ENCODE measurements at regions not wholly inside any gene's neighbourhood (a gene's known extent, or its start where the extent isn't known, plus 50 kb on each side); places are given as distances from the start of the nearest gene placed in this dataset.
"Not testable (repeated sequence)": the region's sequence is repeated elsewhere in the genome, so short reads cannot be mapped to it uniquely, and the experiment has no call there.

DNA sequence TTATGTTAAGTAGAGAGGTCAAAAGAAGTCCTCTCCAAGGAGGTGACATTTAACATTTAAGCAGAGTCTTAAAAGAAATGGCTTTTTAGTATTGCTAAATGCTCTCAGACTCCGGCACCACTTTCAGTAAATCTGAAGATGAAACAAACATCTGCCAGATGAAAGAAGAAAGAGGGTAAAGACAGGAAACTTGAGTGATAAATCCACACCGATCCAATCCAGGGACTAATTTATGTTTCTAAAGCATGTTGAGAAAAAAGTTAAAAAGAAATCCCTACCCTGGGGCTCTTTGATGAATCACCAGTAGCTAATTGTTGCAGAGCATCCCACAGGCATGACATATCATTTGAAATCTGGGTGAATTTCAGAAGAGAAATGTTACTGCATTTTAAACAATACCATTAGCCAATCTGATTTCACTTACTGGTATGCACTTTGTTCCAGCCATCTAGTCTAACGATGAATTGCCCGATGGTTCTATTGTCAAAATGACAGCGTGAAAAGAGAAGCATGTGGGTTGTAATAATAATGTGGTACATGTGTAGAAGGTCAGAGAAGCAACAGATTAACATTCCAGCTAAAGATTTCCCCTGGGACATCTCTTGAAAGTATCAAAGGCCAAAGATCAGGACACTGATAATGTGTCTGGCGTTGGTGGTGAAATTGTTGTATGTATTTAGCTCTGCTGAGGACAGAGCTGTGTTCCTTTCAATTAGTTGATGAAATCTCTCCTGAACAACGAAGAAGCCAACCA, 485.7 kb downstream of the CSNK1G3 start:
- Histone ChIP-seq H3K36me3 (no peaks in the 10 kb centered on the region), H3K9me3 (no peaks in the 10 kb centered on the region), H3K4me1 (no peaks in the 10 kb centered on the region), H3K4me3 (replicated peaks in 1 of 3) (no peak overlapping the region), H3K27me3 (no peaks in the 10 kb centered on the region), H3K27ac (no peak overlapping the region)
- no peak for TF ChIP-seq POLR2A (IDR thresholded peaks at IDR 0.05)
- TF ChIP-seq, protein P1, sequence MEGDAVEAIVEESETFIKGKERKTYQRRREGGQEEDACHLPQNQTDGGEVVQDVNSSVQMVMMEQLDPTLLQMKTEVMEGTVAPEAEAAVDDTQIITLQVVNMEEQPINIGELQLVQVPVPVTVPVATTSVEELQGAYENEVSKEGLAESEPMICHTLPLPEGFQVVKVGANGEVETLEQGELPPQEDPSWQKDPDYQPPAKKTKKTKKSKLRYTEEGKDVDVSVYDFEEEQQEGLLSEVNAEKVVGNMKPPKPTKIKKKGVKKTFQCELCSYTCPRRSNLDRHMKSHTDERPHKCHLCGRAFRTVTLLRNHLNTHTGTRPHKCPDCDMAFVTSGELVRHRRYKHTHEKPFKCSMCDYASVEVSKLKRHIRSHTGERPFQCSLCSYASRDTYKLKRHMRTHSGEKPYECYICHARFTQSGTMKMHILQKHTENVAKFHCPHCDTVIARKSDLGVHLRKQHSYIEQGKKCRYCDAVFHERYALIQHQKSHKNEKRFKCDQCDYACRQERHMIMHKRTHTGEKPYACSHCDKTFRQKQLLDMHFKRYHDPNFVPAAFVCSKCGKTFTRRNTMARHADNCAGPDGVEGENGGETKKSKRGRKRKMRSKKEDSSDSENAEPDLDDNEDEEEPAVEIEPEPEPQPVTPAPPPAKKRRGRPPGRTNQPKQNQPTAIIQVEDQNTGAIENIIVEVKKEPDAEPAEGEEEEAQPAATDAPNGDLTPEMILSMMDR (IDR thresholded peaks at IDR 0.05) = no peak
- 49 to 52% methylated on average over 7 of the region's 7 CpGs for WGBS, 2 donors
- no peak for DNase-seq
- intact Hi-C loops (cut with DNase I) = no loop called here

- H3K27me3 ChIP-seq = no peaks in the 10 kb centered on the region
- intact Hi-C loops (cut with DNase I) = no loop called here
These were observed 485.1 kb downstream of the CSNK1G3 start for GRCh38 chr5:123997064-123997461.

GRCh38 chr5:123992641-123993040, 480.7 kb downstream of the CSNK1G3 start:
- intact Hi-C loops (cut with DNase I) = no loop called here
- H3K9me3 ChIP-seq = no peaks in the 10 kb centered on the region
- no peaks in the 10 kb centered on the region for H3K36me3 ChIP-seq
- H3K4me3 ChIP-seq (replicated peaks in 1 of 3) = no peak overlapping the region
- 53 to 57% methylated on average over 2 of the region's 2 CpGs for WGBS, 2 donors
- no peaks in the 10 kb centered on the region for H3K27me3 ChIP-seq
- TF ChIP-seq, protein P1 (IDR thresholded peaks at IDR 0.05) = no peak
- no peak for TF ChIP-seq POLR2A (IDR thresholded peaks at IDR 0.05)
- DNase-seq = no peak
- no peak overlapping the region for H3K27ac ChIP-seq
- H3K4me1 ChIP-seq = no peaks in the 10 kb centered on the region

More at GRCh38 chr5:123997064-123997461, 485.1 kb downstream of the CSNK1G3 start:
- no peaks in the 10 kb centered on the region for H3K4me1 ChIP-seq
- no peaks in the 10 kb centered on the region for H3K9me3 ChIP-seq
- no peaks in the 10 kb centered on the region for H3K36me3 ChIP-seq
- H3K27ac ChIP-seq = no peak overlapping the region
- no peak for DNase-seq
- TF ChIP-seq, protein P1 (IDR thresholded peaks at IDR 0.05) = no peak
- no peak for TF ChIP-seq POLR2A (IDR thresholded peaks at IDR 0.05)
- no peak overlapping the region for H3K4me3 ChIP-seq (replicated peaks in 1 of 3)

GRCh38 chr5:123987956-123988355, 476.0 kb downstream of the CSNK1G3 start:
- WGBS, 2 donors = 74 to 78% methylated on average over 5 of the region's 5 CpGs
- no peak for DNase-seq
- no peaks in the 10 kb centered on the region for H3K36me3 ChIP-seq
- TF ChIP-seq, protein P1 (IDR thresholded peaks at IDR 0.05) = no peak
- TF ChIP-seq POLR2A (IDR thresholded peaks at IDR 0.05) = no peak
- no peak overlapping the region for H3K27ac ChIP-seq
- no peaks in the 10 kb centered on the region for H3K9me3 ChIP-seq
- H3K4me3 ChIP-seq (replicated peaks in 1 of 3) = no peak overlapping the region
- intact Hi-C loops (cut with DNase I) = no loop called here
- H3K27me3 ChIP-seq = no peaks in the 10 kb centered on the region
- H3K4me1 ChIP-seq = no peaks in the 10 kb centered on the region

DNA sequence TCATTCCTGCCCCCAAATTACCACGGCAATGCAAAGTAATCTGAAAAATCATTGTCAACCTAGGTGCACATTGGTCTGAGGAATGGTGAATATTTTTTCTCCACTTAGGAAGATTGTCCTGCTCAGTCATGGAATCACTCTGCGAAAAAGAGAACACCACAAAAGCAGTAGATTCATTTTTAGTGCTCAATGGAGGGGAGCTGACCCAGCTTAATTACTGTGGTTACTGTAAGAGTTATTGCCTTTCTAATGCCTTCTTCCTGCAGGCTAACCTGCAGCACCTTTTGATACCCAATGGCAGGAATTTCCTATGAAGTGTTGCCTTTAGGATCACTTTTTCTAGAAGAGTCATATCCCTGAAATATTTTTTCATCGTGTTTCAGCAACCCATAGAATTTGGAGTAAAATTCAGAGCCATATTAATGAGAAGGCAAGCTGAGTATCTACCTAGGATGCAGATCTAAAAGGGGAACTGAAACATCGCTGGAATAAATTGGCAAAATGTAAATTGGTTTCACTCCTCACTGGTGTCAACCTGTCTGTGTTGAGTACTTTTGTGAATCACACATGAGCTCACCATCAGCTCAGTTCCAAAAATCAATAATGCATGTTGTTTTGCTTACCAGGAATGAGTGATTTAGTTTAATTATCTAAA, 464.5 kb downstream of the CSNK1G3 start:
- no peak for DNase-seq
- Histone ChIP-seq H3K27me3 (no peaks in the 10 kb centered on the region), H3K4me3 (replicated peaks in 1 of 3) (no peak overlapping the region), H3K4me1 (no peaks in the 10 kb centered on the region), H3K9me3 (no peaks in the 10 kb centered on the region), H3K36me3 (no peaks in the 10 kb centered on the region), H3K27ac (no peak overlapping the region)
- no peak for TF ChIP-seq POLR2A (IDR thresholded peaks at IDR 0.05)
- TF ChIP-seq, protein P1 (IDR thresholded peaks at IDR 0.05) = no peak
- WGBS, 2 donors = 90% methylated on average over 4 of the region's 4 CpGs
- intact Hi-C loops (cut with DNase I) = no loop called here

- H3K9me3 ChIP-seq; H3K4me1 ChIP-seq; H3K4me3 ChIP-seq (replicated peaks in 1 of 3); H3K36me3 ChIP-seq; H3K27ac ChIP-seq; H3K27me3 ChIP-seq; DNase-seq; intact Hi-C loops (cut with DNase I): not testable (repeated sequence)
These were observed 463.5 kb downstream of the CSNK1G3 start for GRCh38 chr5:123975521-123975920.

All from thyroid gland (tissue), 4 donors.